ENCODE measurements at regions not wholly inside any gene's neighbourhood (a gene's known extent, or its start where the extent isn't known, plus 50 kb on each side); places are given as distances from the start of the nearest gene placed in this dataset.

- intact Hi-C loops (cut with micrococcal nuclease; ENCODE audit: unreplicated experiment) = no loop called here
- Histone ChIP-seq H3K4me3 (ENCODE audit: low read depth in 2 of 2, low read length in 2 of 2) (no peak overlapping the region), H3K9me3 (ENCODE audit: control insufficient read depth, insufficient read depth, low read depth, low read length) (no peaks in the 10 kb centered on the region), H3K4me1 (ENCODE audit: control insufficient read depth, insufficient read depth, low read length) (no peaks in the 10 kb centered on the region), H3K27ac (ENCODE audit: low read length) (no peak overlapping the region), H3K27me3 (ENCODE audit: control insufficient read depth, insufficient read depth, low read length) (no peaks in the 10 kb centered on the region), H3K36me3 (ENCODE audit: control insufficient read depth, insufficient read depth, low read length) (no peaks in the 10 kb centered on the region)
- in situ Hi-C loops (cut with HindIII; ENCODE audit: low pct_unique_long_range_greater_than_20kb, low sequenced_read_pairs) = no loop called here
- no TSS peak for BruUV-seq (replicated peaks)
- CTCF ChIA-PET = no interaction called here
- ATAC-seq (no peak), DNase-seq (ENCODE audit: low read depth, low spot score) (no peak)
- TF ChIP-seq SIN3A (IDR thresholded peaks at IDR 0.05; ENCODE audit: borderline replicate concordance, insufficient read depth, low read depth, low read length) = no peak
- no peak for TF ChIP-seq CTCF (IDR thresholded peaks at IDR 0.05)
- no peak for TF ChIP-seq POLR2AphosphoS5 (IDR thresholded peaks at IDR 0.05; ENCODE audit: low read depth, low read length)
- TF ChIP-seq TCF7L2 (IDR thresholded peaks at IDR 0.05; ENCODE audit: low read depth, low read length) = no peak
- TF ChIP-seq REST (IDR thresholded peaks at IDR 0.05; ENCODE audit: insufficient read depth in 1 of 2, low read depth in 2 of 2, low read length in 1 of 2) = no peak
- POLR2A ChIA-PET = no interaction called here
Observed at GRCh38 chr1:104932949-104933679, 1183.4 kb downstream of the AMY1C start.

GRCh38 chr1:104933846-104934245, 1184.1 kb downstream of the AMY1C start:
- Histone ChIP-seq H3K36me3 (ENCODE audit: control insufficient read depth, insufficient read depth, low read length) (no peaks in the 10 kb centered on the region), H3K9me3 (ENCODE audit: control insufficient read depth, insufficient read depth, low read depth, low read length) (no peaks in the 10 kb centered on the region), H3K27ac (ENCODE audit: low read length) (no peak overlapping the region), H3K27me3 (ENCODE audit: control insufficient read depth, insufficient read depth, low read length) (no peaks in the 10 kb centered on the region), H3K4me3 (ENCODE audit: low read depth in 2 of 2, low read length in 2 of 2) (no peak overlapping the region), H3K4me1 (ENCODE audit: control insufficient read depth, insufficient read depth, low read length) (no peaks in the 10 kb centered on the region)
- in situ Hi-C loops (cut with HindIII; ENCODE audit: low pct_unique_long_range_greater_than_20kb, low sequenced_read_pairs) (no loop called here), intact Hi-C loops (cut with micrococcal nuclease; ENCODE audit: unreplicated experiment) (no loop called here)
- CTCF ChIA-PET = no interaction called here
- DNase-seq (ENCODE audit: low read depth, low spot score) (no peak), ATAC-seq (no peak)
- BruUV-seq (replicated peaks) = no TSS peak
- POLR2A ChIA-PET = no interaction called here
- TF ChIP-seq CTCF (IDR thresholded peaks at IDR 0.05) (no peak), SIN3A (IDR thresholded peaks at IDR 0.05; ENCODE audit: borderline replicate concordance, insufficient read depth, low read depth, low read length) (no peak), POLR2AphosphoS5 (IDR thresholded peaks at IDR 0.05; ENCODE audit: low read depth, low read length) (no peak), REST (IDR thresholded peaks at IDR 0.05; ENCODE audit: insufficient read depth in 1 of 2, low read depth in 2 of 2, low read length in 1 of 2) (no peak), TCF7L2 (IDR thresholded peaks at IDR 0.05; ENCODE audit: low read depth, low read length) (no peak)

Measured in Panc1 (cell line).